GM12878 (cell line): ENCODE measurements at regions not wholly inside any gene's neighbourhood (a gene's known extent, or its start where the extent isn't known, plus 50 kb on each side); places are given as distances from the start of the nearest gene placed in this dataset.

Experiments used
- CTCF ChIP-seq, 3 experiments: IDR thresholded peaks in 2 of 3; conservative IDR thresholded peaks in 1 of 3; 2 replicates each; pipeline ENCODE4 v1.5.1; 2011; ENCODE audit warnings: low read depth in 3 of 3, low read length in 3 of 3, mild to moderate bottlenecking in 3 of 3, control low read depth in 2 of 3, moderate library complexity in 2 of 3, inconsistent platforms in 1 of 3, mixed read lengths in 1 of 3; ENCODE audit not compliant: control insufficient read depth in 2 of 3, insufficient read depth in 1 of 3; ENCODE audit errors: extremely low read depth in 1 of 3
- FOXK2 ChIP-seq: fragments of 450-650 bp; IDR thresholded peaks from 2 replicates; pipeline ENCODE4 v1.6.1; 2017; ENCODE audit warnings: mild to moderate bottlenecking, moderate library complexity
- POLR2A ChIP-seq: IDR thresholded peaks from 2 replicates; pipeline ENCODE4 v1.6.1; 2011; ENCODE audit warnings: low read depth, mild to moderate bottlenecking, low read length
- TAF1 ChIP-seq: IDR thresholded peaks from 2 replicates; pipeline ENCODE4 v1.6.1; 2011; ENCODE audit warnings: mild to moderate bottlenecking, low read depth, low read length, borderline replicate concordance

- TF ChIP-seq FOXK2 (no peak), CTCF (IDR thresholded peaks at IDR 0.05 in 2 of 3, conservative IDR thresholded peaks at IDR 0.05 in 1 of 3; ENCODE audit: control insufficient read depth in 2 of 3, extremely low read depth in 1 of 3, insufficient read depth in 1 of 3, low read depth in 3 of 3, low read length in 3 of 3) (peak in 2 of 3 experiments; percentile 1 to 27; a peak in 1 of 6 replicates), TAF1 (no peak), POLR2A (no peak)
Measured at GRCh38 chr20:59526242-59527225, 77.8 kb upstream of the PHACTR3 start.
